GM12872 (cell line): ENCODE measurements at regions not wholly inside any gene's neighbourhood (a gene's known extent, or its start where the extent isn't known, plus 50 kb on each side); places are given as distances from the start of the nearest gene placed in this dataset.

Experiments used
- TF ChIP-seq, protein P1 (sequence below): IDR thresholded peaks from 3 replicates; pipeline ENCODE4 v1.5.1; 2011; ENCODE audit warnings: low read depth, mild to moderate bottlenecking, low read length, moderate library complexity; ENCODE audit not compliant: insufficient read depth

DNA sequence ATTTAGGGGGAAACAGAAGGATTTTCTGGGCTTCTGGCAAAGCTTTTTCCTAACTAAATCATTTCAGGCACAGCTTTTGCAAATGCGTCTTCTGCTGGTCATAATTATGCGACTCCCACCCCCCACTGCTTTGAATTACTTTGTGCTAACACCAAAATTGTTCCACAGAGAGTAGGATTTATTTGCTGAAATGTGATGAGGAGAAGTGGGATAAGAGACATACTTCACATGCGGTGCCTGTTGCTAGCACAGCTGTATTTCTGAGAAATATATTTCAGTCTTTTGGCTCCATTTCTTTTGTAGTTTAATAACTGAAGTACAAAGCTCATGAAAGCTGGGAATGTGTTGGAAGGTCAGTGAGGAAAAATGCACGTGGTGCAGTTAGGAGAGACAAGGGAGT lies 83.2 kb upstream of the TAS2R1 start:
- TF ChIP-seq, protein P1, sequence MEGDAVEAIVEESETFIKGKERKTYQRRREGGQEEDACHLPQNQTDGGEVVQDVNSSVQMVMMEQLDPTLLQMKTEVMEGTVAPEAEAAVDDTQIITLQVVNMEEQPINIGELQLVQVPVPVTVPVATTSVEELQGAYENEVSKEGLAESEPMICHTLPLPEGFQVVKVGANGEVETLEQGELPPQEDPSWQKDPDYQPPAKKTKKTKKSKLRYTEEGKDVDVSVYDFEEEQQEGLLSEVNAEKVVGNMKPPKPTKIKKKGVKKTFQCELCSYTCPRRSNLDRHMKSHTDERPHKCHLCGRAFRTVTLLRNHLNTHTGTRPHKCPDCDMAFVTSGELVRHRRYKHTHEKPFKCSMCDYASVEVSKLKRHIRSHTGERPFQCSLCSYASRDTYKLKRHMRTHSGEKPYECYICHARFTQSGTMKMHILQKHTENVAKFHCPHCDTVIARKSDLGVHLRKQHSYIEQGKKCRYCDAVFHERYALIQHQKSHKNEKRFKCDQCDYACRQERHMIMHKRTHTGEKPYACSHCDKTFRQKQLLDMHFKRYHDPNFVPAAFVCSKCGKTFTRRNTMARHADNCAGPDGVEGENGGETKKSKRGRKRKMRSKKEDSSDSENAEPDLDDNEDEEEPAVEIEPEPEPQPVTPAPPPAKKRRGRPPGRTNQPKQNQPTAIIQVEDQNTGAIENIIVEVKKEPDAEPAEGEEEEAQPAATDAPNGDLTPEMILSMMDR: no peak

DNA sequence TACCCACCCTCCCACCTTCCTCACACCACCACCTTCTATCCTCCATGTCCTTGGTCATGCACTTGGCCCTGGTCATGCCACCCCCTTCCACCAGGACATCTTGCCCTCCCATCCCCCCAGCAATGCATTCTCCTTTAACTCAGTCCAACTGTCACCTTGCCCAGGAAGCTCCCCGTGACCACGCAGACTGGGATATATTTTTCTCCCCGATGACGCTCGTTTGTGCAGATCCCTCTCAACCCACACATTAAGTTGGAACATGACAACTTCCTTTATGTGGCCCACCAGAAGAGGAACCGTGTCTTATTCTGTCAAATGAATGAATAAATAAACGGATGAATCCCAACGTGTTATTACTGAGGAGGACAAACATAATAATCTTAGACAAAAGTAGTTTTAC lies 82.8 kb upstream of the TAS2R1 start:
- TF ChIP-seq, protein P1: no peak

DNA sequence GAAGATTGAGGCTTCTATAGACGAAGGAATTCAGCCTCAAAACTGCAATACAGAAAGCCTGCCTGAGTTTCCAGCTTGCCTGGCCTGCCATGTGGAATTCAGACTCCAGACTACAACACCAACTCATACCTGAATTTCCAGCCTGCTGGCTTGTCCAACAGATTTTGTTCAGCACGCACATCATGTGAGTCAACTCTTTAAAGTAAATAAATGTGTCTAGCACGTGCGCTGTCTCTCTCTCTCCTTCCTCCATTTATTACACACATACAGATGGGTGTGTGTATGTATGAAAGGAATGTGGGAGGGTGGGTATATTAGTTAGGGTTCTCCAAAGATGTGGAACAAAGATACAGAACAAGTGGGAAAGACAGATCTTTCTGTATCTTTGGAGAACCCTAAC lies 82.4 kb upstream of the TAS2R1 start:
- TF ChIP-seq, protein P1: no peak

DNA sequence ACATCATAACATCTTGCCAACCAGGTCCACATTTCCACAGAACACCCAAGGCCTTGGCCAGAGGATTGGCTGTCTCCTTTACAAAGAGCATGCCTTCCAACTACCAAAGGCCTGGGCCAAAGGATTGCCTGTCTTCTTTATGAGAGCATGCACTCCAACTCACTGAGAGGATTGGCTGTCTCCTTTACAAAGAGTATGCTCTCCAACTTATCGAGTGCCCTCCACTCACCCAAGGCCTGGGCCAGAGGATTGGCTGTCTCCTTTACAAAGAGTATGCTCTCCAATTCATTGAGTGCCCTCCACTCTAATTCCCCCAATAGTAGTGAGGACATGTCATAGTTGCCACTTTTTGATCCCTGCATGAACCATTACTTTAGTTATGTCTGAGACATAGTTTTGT lies 79.9 kb upstream of the TAS2R1 start:
- TF ChIP-seq, protein P1: no peak

DNA sequence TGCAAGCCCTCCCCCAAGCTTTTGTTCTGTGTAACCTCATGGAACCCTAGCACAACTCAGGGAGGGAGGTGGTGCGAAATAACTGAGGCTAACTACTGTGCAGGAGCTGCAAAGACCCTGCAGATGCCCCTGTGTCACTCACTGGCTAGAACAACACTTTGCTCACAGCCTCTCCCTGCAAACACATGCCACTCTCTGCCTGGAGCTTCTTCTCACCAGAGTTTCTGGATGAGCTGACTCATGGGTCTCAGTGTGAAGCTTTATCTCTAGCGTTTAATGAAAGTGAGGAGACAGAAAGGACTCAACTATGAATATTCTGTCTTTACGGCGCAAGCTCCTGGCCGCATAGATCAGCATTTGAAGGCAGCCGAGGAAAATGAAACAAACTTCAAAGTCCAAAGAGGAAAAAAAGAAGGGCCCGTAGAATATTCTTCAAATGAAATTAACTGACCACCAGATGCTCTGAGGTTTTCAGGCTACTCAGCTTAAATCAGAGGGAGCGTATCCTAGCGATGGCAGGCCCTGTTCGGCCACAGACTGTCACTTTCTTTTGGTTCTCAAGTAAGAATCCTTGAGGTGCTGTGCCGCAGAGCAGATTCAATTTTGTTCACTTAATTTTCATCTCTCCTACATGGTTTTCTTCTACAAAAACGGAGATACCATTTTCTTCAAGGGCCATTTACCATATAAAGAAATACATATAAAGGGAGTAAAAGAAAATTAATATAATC lies 77.7 kb upstream of the TAS2R1 start:
- TF ChIP-seq, protein P1: no peak

DNA sequence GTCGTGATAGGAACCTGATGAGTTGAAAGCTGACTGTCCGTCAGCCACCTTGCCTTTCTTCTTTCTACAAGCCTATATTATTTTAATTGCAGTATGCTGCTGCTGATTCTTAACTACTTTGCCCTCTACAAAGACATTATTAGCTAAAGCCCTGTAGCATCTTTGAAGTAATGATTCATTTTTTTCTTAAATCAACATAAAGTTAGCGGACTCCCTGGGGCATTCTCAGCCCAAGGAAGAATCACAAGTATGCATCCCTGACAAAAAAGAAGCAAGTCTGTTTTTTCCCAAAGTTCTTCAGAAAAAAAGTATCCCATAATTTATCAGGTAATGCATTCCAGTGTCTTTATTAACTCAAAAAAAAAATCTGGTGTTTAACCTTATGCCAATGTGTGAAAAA lies 69.5 kb upstream of the TAS2R1 start:
- TF ChIP-seq, protein P1: no peak

DNA sequence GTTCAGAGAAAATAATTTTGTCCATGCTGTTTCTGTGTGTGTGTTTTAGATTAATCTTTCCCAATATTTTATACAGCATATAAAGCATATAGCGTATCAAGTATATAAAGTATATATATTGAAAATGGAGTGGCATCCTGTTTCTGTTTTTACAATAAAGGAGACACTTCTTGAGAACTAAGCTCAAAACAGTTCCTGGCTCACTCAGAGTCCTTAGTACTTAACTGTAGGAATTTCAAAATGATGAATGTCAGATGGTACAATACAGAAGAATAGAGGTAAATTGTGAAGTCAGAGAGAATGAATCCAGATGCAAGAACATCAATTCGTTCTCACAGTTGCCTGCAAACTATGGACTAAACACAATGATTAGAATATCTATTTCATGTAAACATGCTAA lies 68.7 kb upstream of the TAS2R1 start:
- TF ChIP-seq, protein P1: no peak
